SK-N-SH treated with all-trans-retinoic acid at 6 μM for 48 hours (cell line): ENCODE measurements at regions not wholly inside any gene's neighbourhood (a gene's known extent, or its start where the extent isn't known, plus 50 kb on each side); places are given as distances from the start of the nearest gene placed in this dataset.

Experiments
- ATAC-seq: fragments of 200-7000 bp; cut with Tn5 transposase; 3 replicates; pipeline ENCODE4 v1.9.1; 2020; ENCODE audit warnings: mild to moderate bottlenecking, moderate library complexity
- ARNTL ChIP-seq: fragments of 450-650 bp; formaldehyde crosslinking; IDR thresholded peaks from 2 replicates; pipeline ENCODE4 v1.5.0; 2020; ENCODE audit warnings: low read depth, mild to moderate bottlenecking, moderate library complexity, borderline replicate concordance
- BACH2 ChIP-seq: fragments of 250-450 bp; sonication (Bioruptor Pico); IDR thresholded peaks from 2 replicates; pipeline ENCODE4 v1.9.0; 2021; ENCODE audit warnings: mild to moderate bottlenecking, borderline replicate concordance
- CREB5 ChIP-seq: fragments of 250-450 bp; sonication (Bioruptor Pico); IDR thresholded peaks from 2 replicates; pipeline ENCODE4 v1.5.1; 2020; ENCODE audit warnings: low read depth, mild to moderate bottlenecking, moderate library complexity
- CSRNP3 ChIP-seq: fragments of 250-450 bp; sonication (Bioruptor Pico); IDR thresholded peaks from 2 replicates; pipeline ENCODE4 v1.5.1; 2021; ENCODE audit warnings: mild to moderate bottlenecking, moderate library complexity
- ESRRG ChIP-seq: fragments of 250-450 bp; sonication (Bioruptor Pico); IDR thresholded peaks from 2 replicates; pipeline ENCODE4 v1.6.1; 2021; ENCODE audit warnings: mild to moderate bottlenecking
- ISL1 ChIP-seq: fragments of 250-450 bp; sonication (Bioruptor Pico); IDR thresholded peaks from 2 replicates; pipeline ENCODE4 v2.1.2; 2022; ENCODE audit warnings: mild to moderate bottlenecking, moderate library complexity
- OSR1 ChIP-seq: fragments of 250-450 bp; sonication (Bioruptor Pico); IDR thresholded peaks from 2 replicates; pipeline ENCODE4 v1.8.0; 2022; ENCODE audit warnings: moderate library complexity, mild to moderate bottlenecking, inconsistent platforms
- PATZ1 ChIP-seq: fragments of 250-450 bp; sonication (Bioruptor Pico); IDR thresholded peaks from 2 replicates; pipeline ENCODE4 v1.8.0; 2020; ENCODE audit warnings: mild to moderate bottlenecking, moderate library complexity, borderline replicate concordance
- POU6F1 ChIP-seq: fragments of 250-450 bp; sonication (Bioruptor Pico); IDR thresholded peaks from 2 replicates; pipeline ENCODE4 v1.8.0; 2021; ENCODE audit warnings: low read depth, mild to moderate bottlenecking, moderate library complexity, borderline replicate concordance
- PPARA ChIP-seq: fragments of 250-450 bp; sonication (Bioruptor Pico); IDR thresholded peaks from 2 replicates; pipeline ENCODE4 v1.5.0; 2020; ENCODE audit warnings: mild to moderate bottlenecking, borderline replicate concordance
- RARB ChIP-seq: fragments of 250-450 bp; sonication (Bioruptor Pico); IDR thresholded peaks from 2 replicates; pipeline ENCODE4 v1.8.0; 2021; ENCODE audit warnings: mild to moderate bottlenecking, moderate library complexity
- SNAI2 ChIP-seq: fragments of 250-450 bp; sonication (Bioruptor Pico); IDR thresholded peaks from 2 replicates; pipeline ENCODE4 v1.5.0; 2020; ENCODE audit warnings: mild to moderate bottlenecking, moderate library complexity
- TCF4 ChIP-seq: fragments of 250-450 bp; sonication (Bioruptor Pico); IDR thresholded peaks from 2 replicates; pipeline ENCODE4 v1.8.0; 2021; ENCODE audit warnings: mild to moderate bottlenecking, moderate library complexity, borderline replicate concordance
- TOX ChIP-seq: fragments of 250-450 bp; sonication (Bioruptor Pico); IDR thresholded peaks from 2 replicates; pipeline ENCODE4 v1.8.0; 2021; ENCODE audit warnings: mild to moderate bottlenecking, moderate library complexity, borderline replicate concordance
- ZC3H10 ChIP-seq: fragments of 250-450 bp; sonication (Bioruptor Pico); IDR thresholded peaks from 2 replicates; pipeline ENCODE4 v1.5.1; 2021; ENCODE audit warnings: mild to moderate bottlenecking, moderate library complexity
- ZFP3 ChIP-seq: fragments of 250-450 bp; sonication (Bioruptor Pico); IDR thresholded peaks from 2 replicates; pipeline ENCODE4 v1.5.0; 2020; ENCODE audit warnings: mild to moderate bottlenecking, moderate library complexity
- ZFP30 ChIP-seq: fragments of 450-650 bp; formaldehyde crosslinking; IDR thresholded peaks from 2 replicates; pipeline ENCODE4 v1.5.0; 2022; ENCODE audit warnings: mild to moderate bottlenecking, moderate library complexity
- ZNF565 ChIP-seq: fragments of 450-650 bp; formaldehyde crosslinking; conservative IDR thresholded peaks from 2 replicates; pipeline ENCODE4 v1.5.0; 2020; ENCODE audit warnings: low read depth, mild to moderate bottlenecking, moderate library complexity
- ZNF8 ChIP-seq: fragments of 450-650 bp; formaldehyde crosslinking; IDR thresholded peaks from 2 replicates; pipeline ENCODE4 v1.5.0; 2020; ENCODE audit warnings: mild to moderate bottlenecking, moderate library complexity

GRCh38 chr2:195367809-195368208, 289.2 kb upstream of the SLC39A10 start (continued):
- TF ChIP-seq CSRNP3 (CRISPR knock-in tag): no peak
- TF ChIP-seq ZNF8: no peak
- TF ChIP-seq ZNF565 (CRISPR knock-in tag): no peak
- TF ChIP-seq ZC3H10 (CRISPR knock-in tag): no peak
- no peak for TF ChIP-seq PATZ1 (CRISPR knock-in tag)

GRCh38 chr2:195364015-195364965, 292.7 kb upstream of the SLC39A10 start:
- TF ChIP-seq ESRRG (CRISPR knock-in tag) (no peak), SNAI2 (CRISPR knock-in tag) (no peak), ZC3H10 (CRISPR knock-in tag) (no peak), CSRNP3 (CRISPR knock-in tag) (no peak), BACH2 (CRISPR knock-in tag) (no peak), PPARA (no peak), CREB5 (CRISPR knock-in tag) (no peak), ARNTL (CRISPR knock-in tag) (no peak), TOX (no peak), ZFP3 (no peak), OSR1 (no peak), ZNF565 (CRISPR knock-in tag) (no peak), ZNF8 (no peak), PATZ1 (CRISPR knock-in tag) (no peak), ZFP30 (CRISPR knock-in tag) (no peak), POU6F1 (CRISPR knock-in tag) (no peak)
- TF ChIP-seq, all 23 proteins: peak for 0
- ATAC-seq: peak; percentile 61

- ATAC-seq: no peak
- no peak for TF ChIP-seq ZC3H10 (CRISPR knock-in tag)
- TF ChIP-seq ESRRG (CRISPR knock-in tag): no peak
- no peak for TF ChIP-seq RARB (CRISPR knock-in tag)
- no peak for TF ChIP-seq ZNF565 (CRISPR knock-in tag)
- TF ChIP-seq CREB5 (CRISPR knock-in tag): no peak
- no peak for TF ChIP-seq POU6F1 (CRISPR knock-in tag)
- no peak for TF ChIP-seq ISL1 (CRISPR knock-in tag)
- no peak for TF ChIP-seq PPARA
- TF ChIP-seq TOX: no peak
- TF ChIP-seq TCF4 (CRISPR knock-in tag): no peak
These were observed 293.5 kb upstream of the SLC39A10 start for GRCh38 chr2:195363496-195363895.
